ENCODE measurements at regions not wholly inside any gene's neighbourhood (a gene's known extent, or its start where the extent isn't known, plus 50 kb on each side); places are given as distances from the start of the nearest gene placed in this dataset.
"Not testable (repeated sequence)": the region's sequence is repeated elsewhere in the genome, so short reads cannot be mapped to it uniquely, and the experiment has no call there.

- H3K4ac ChIP-seq (ENCODE audit: low read depth in 1 of 2, low read length in 2 of 2) = no peak overlapping the region
- 83% methylated on average over 4 of the region's 4 CpGs for WGBS
- no peak overlapping the region for H3K14ac ChIP-seq (ENCODE audit: low read length in 2 of 2)
These were observed 82.1 kb upstream of the DTNBP1 start for GRCh38 chr6:15744818-15745402.

GRCh38 chr6:15742013-15742412 lies 79.2 kb upstream of the DTNBP1 start:
- not testable (repeated sequence) for H2AFZ ChIP-seq (ENCODE audit: low read depth, low read length); H3K4me3 ChIP-seq (ENCODE audit: insufficient read depth in 1 of 2, low read depth in 1 of 2, low read length in 2 of 2); H3K36me3 ChIP-seq (ENCODE audit: control insufficient read depth in 1 of 2, insufficient read depth in 2 of 2, low read depth in 1 of 2, low read length in 2 of 2); DNase-seq; H2AK5ac ChIP-seq (ENCODE audit: low read length, severe bottlenecking); H3K14ac ChIP-seq (ENCODE audit: low read length in 2 of 2); H2BK120ac ChIP-seq (ENCODE audit: low read depth, low read length); H3K79me1 ChIP-seq (replicated peaks; ENCODE audit: low read length, poor library complexity, severe bottlenecking); H2BK15ac ChIP-seq (ENCODE audit: low read depth, poor library complexity, severe bottlenecking); H3K23ac ChIP-seq (ENCODE audit: low read length in 2 of 2); H3K4me2 ChIP-seq (ENCODE audit: low read length, poor library complexity, severe bottlenecking); H3K4me1 ChIP-seq (ENCODE audit: control insufficient read depth, insufficient read depth, low read depth, low read length); H2BK5ac ChIP-seq (ENCODE audit: low read depth, low read length, poor library complexity, severe bottlenecking); H2BK12ac ChIP-seq (ENCODE audit: low read length in 2 of 2); H3K9ac ChIP-seq (ENCODE audit: low read length); H4K8ac ChIP-seq (ENCODE audit: low read length); H4K91ac ChIP-seq (ENCODE audit: low read length); H3K27me3 ChIP-seq (ENCODE audit: control insufficient read depth in 1 of 2, insufficient read depth in 1 of 2, low read length in 2 of 2); H3K4ac ChIP-seq (ENCODE audit: low read depth in 1 of 2, low read length in 2 of 2); H3K27ac ChIP-seq (ENCODE audit: low read length, poor library complexity, severe bottlenecking); H3K9me3 ChIP-seq (ENCODE audit: control insufficient read depth, low read length); H3K18ac ChIP-seq (ENCODE audit: low read depth in 1 of 2, low read length in 2 of 2)
- 83% methylated on average over 1 of the region's 1 CpG for WGBS

More at GRCh38 chr6:15744818-15745402, 82.1 kb upstream of the DTNBP1 start:
- no peak overlapping the region for H2BK12ac ChIP-seq (ENCODE audit: low read length in 2 of 2)
- no peak overlapping the region for H3K18ac ChIP-seq (ENCODE audit: low read depth in 1 of 2, low read length in 2 of 2)
- H3K27me3 ChIP-seq (ENCODE audit: control insufficient read depth in 1 of 2, insufficient read depth in 1 of 2, low read length in 2 of 2) = no peaks in the 10 kb centered on the region
- no peaks in the 10 kb centered on the region for H3K4me1 ChIP-seq (ENCODE audit: control insufficient read depth, insufficient read depth, low read depth, low read length)
- H3K9me3 ChIP-seq (ENCODE audit: control insufficient read depth, low read length) = no peaks in the 10 kb centered on the region
- no peak overlapping the region for H3K23ac ChIP-seq (ENCODE audit: low read length in 2 of 2)
- no peak overlapping the region for H4K8ac ChIP-seq (ENCODE audit: low read length)
- H3K27ac ChIP-seq (ENCODE audit: low read length, poor library complexity, severe bottlenecking) = no peak overlapping the region
- no peak overlapping the region for H2BK5ac ChIP-seq (ENCODE audit: low read depth, low read length, poor library complexity, severe bottlenecking)
- no peak overlapping the region for H3K9ac ChIP-seq (ENCODE audit: low read length)
- no peak overlapping the region for H3K4me2 ChIP-seq (ENCODE audit: low read length, poor library complexity, severe bottlenecking)
- no peak overlapping the region for H2AK5ac ChIP-seq (ENCODE audit: low read length, severe bottlenecking)
- no peaks in the 10 kb centered on the region for H3K79me1 ChIP-seq (replicated peaks; ENCODE audit: low read length, poor library complexity, severe bottlenecking)
- no peak overlapping the region for H3K4me3 ChIP-seq (ENCODE audit: insufficient read depth in 1 of 2, low read depth in 1 of 2, low read length in 2 of 2)
- no peak for DNase-seq
- H2AFZ ChIP-seq (ENCODE audit: low read depth, low read length) = no peak overlapping the region
- no peak overlapping the region for H2BK120ac ChIP-seq (ENCODE audit: low read depth, low read length)
- H2BK15ac ChIP-seq (ENCODE audit: low read depth, poor library complexity, severe bottlenecking) = no peak overlapping the region
- no peak overlapping the region for H4K91ac ChIP-seq (ENCODE audit: low read length)
- no peaks in the 10 kb centered on the region for H3K36me3 ChIP-seq (ENCODE audit: control insufficient read depth in 1 of 2, insufficient read depth in 2 of 2, low read depth in 1 of 2, low read length in 2 of 2)

GRCh38 chr6:15741405-15741804 lies 78.6 kb upstream of the DTNBP1 start:
- DNase-seq = no peak

GRCh38 chr6:15739867-15740266 lies 77.0 kb upstream of the DTNBP1 start:
- Histone ChIP-seq H2BK12ac (ENCODE audit: low read length in 2 of 2) (no peak overlapping the region), H3K18ac (ENCODE audit: low read depth in 1 of 2, low read length in 2 of 2) (peak overlapping the region in 1 of 2 experiments; percentile 24)

More at GRCh38 chr6:15741405-15741804, 78.6 kb upstream of the DTNBP1 start:
- no peak overlapping the region for H3K4me2 ChIP-seq (ENCODE audit: low read length, poor library complexity, severe bottlenecking)
- H3K27ac ChIP-seq (ENCODE audit: low read length, poor library complexity, severe bottlenecking) = no peak overlapping the region
- H3K23ac ChIP-seq (ENCODE audit: low read length in 2 of 2) = no peak overlapping the region
- no peak overlapping the region for H3K4me3 ChIP-seq (ENCODE audit: insufficient read depth in 1 of 2, low read depth in 1 of 2, low read length in 2 of 2)
- H2BK5ac ChIP-seq (ENCODE audit: low read depth, low read length, poor library complexity, severe bottlenecking) = no peak overlapping the region
- H4K8ac ChIP-seq (ENCODE audit: low read length) = no peak overlapping the region
- no peaks in the 10 kb centered on the region for H3K9me3 ChIP-seq (ENCODE audit: control insufficient read depth, low read length)
- H3K9ac ChIP-seq (ENCODE audit: low read length) = no peak overlapping the region
- no peak overlapping the region for H2BK15ac ChIP-seq (ENCODE audit: low read depth, poor library complexity, severe bottlenecking)
- H3K4ac ChIP-seq (ENCODE audit: low read depth in 1 of 2, low read length in 2 of 2) = no peak overlapping the region
- H2AK5ac ChIP-seq (ENCODE audit: low read length, severe bottlenecking) = no peak overlapping the region
- H3K18ac ChIP-seq (ENCODE audit: low read depth in 1 of 2, low read length in 2 of 2) = no peak overlapping the region
- H3K27me3 ChIP-seq (ENCODE audit: control insufficient read depth in 1 of 2, insufficient read depth in 1 of 2, low read length in 2 of 2) = no peaks in the 10 kb centered on the region
- H3K79me1 ChIP-seq (replicated peaks; ENCODE audit: low read length, poor library complexity, severe bottlenecking) = no peaks in the 10 kb centered on the region
- H2BK120ac ChIP-seq (ENCODE audit: low read depth, low read length) = no peak overlapping the region
- no peaks in the 10 kb centered on the region for H3K36me3 ChIP-seq (ENCODE audit: control insufficient read depth in 1 of 2, insufficient read depth in 2 of 2, low read depth in 1 of 2, low read length in 2 of 2)
- H2BK12ac ChIP-seq (ENCODE audit: low read length in 2 of 2) = no peak overlapping the region
- no peak overlapping the region for H3K14ac ChIP-seq (ENCODE audit: low read length in 2 of 2)
- H3K4me1 ChIP-seq (ENCODE audit: control insufficient read depth, insufficient read depth, low read depth, low read length) = no peaks in the 10 kb centered on the region
- no peak overlapping the region for H4K91ac ChIP-seq (ENCODE audit: low read length)
- no peak overlapping the region for H2AFZ ChIP-seq (ENCODE audit: low read depth, low read length)

More at GRCh38 chr6:15739867-15740266, 77.0 kb upstream of the DTNBP1 start:
- H3K9me3 ChIP-seq (ENCODE audit: control insufficient read depth, low read length) = no peaks in the 10 kb centered on the region
- H2AFZ ChIP-seq (ENCODE audit: low read depth, low read length) = no peak overlapping the region
- peaks cover 0 to 6% of the 10 kb centered on the region in 2 experiments for H3K27me3 ChIP-seq (ENCODE audit: control insufficient read depth in 1 of 2, insufficient read depth in 1 of 2, low read length in 2 of 2)
- peak overlapping the region in 1 of 2 experiments; percentile 28 for H3K14ac ChIP-seq (ENCODE audit: low read length in 2 of 2)
- H4K91ac ChIP-seq (ENCODE audit: low read length) = no peak overlapping the region
- no peak for DNase-seq
- H3K79me1 ChIP-seq (replicated peaks; ENCODE audit: low read length, poor library complexity, severe bottlenecking) = no peaks in the 10 kb centered on the region
- H3K36me3 ChIP-seq (ENCODE audit: control insufficient read depth in 1 of 2, insufficient read depth in 2 of 2, low read depth in 1 of 2, low read length in 2 of 2) = no peaks in the 10 kb centered on the region
- no peak overlapping the region for H2BK15ac ChIP-seq (ENCODE audit: low read depth, poor library complexity, severe bottlenecking)
- H3K4me1 ChIP-seq (ENCODE audit: control insufficient read depth, insufficient read depth, low read depth, low read length) = peaks cover 5% of the 10 kb centered on the region
- H2AK5ac ChIP-seq (ENCODE audit: low read length, severe bottlenecking) = no peak overlapping the region
- WGBS = 86% methylated on average over 3 of the region's 3 CpGs
- H3K23ac ChIP-seq (ENCODE audit: low read length in 2 of 2) = no peak overlapping the region
- H3K9ac ChIP-seq (ENCODE audit: low read length) = no peak overlapping the region
- no peak overlapping the region for H2BK5ac ChIP-seq (ENCODE audit: low read depth, low read length, poor library complexity, severe bottlenecking)
- no peak overlapping the region for H3K27ac ChIP-seq (ENCODE audit: low read length, poor library complexity, severe bottlenecking)
- no peak overlapping the region for H3K4me3 ChIP-seq (ENCODE audit: insufficient read depth in 1 of 2, low read depth in 1 of 2, low read length in 2 of 2)
- H2BK120ac ChIP-seq (ENCODE audit: low read depth, low read length) = no peak overlapping the region
- no peak overlapping the region for H4K8ac ChIP-seq (ENCODE audit: low read length)
- no peak overlapping the region for H3K4me2 ChIP-seq (ENCODE audit: low read length, poor library complexity, severe bottlenecking)
- H3K4ac ChIP-seq (ENCODE audit: low read depth in 1 of 2, low read length in 2 of 2) = no peak overlapping the region
